Dermis microvascular lymphatic vessel endothelial cell (primary cell): ENCODE measurements at regions not wholly inside any gene's neighbourhood (a gene's known extent, or its start where the extent isn't known, plus 50 kb on each side); places are given as distances from the start of the nearest gene placed in this dataset.
"Not testable (repeated sequence)": the region's sequence is repeated elsewhere in the genome, so short reads cannot be mapped to it uniquely, and the experiment has no call there.

Experiments used
- DNase-seq, 2 donors: peaks; one replicate each; pipeline versions ENCODE4 v3.0.0 to v3.0.0-alpha.2; 2010; ENCODE audit warnings: low read depth in 2 of 2

- DNase-seq = no peak
Observed at GRCh38 chr7:149606826-149607225, 109.2 kb upstream of the ZNF746 start.

GRCh38 chr7:149605696-149606095 lies 108.1 kb upstream of the ZNF746 start:
- no peak for DNase-seq

- no peak for DNase-seq
Observed at GRCh38 chr7:149604521-149604920, 106.9 kb upstream of the ZNF746 start.

- DNase-seq = not testable (repeated sequence)
Observed at GRCh38 chr7:149600669-149601330, 103.2 kb upstream of the ZNF746 start.

GRCh38 chr7:149599636-149600206 lies 102.1 kb upstream of the ZNF746 start:
- DNase-seq = no peak

- peak in 1 of 2 donors; percentile 39 for DNase-seq
Observed at GRCh38 chr7:149598721-149599308, 101.2 kb upstream of the ZNF746 start.

- not testable (repeated sequence) for DNase-seq
Observed at GRCh38 chr7:149597789-149598188, 100.2 kb upstream of the ZNF746 start.

- no peak for DNase-seq
Observed at GRCh38 chr7:149595541-149595940, 97.9 kb upstream of the ZNF746 start.

- DNase-seq = no peak
Observed at GRCh38 chr7:149595078-149595477, 97.5 kb upstream of the ZNF746 start.

- no peak for DNase-seq
Observed at GRCh38 chr7:149588930-149589329, 91.3 kb upstream of the ZNF746 start.

GRCh38 chr7:149586646-149587645 lies 89.3 kb upstream of the ZNF746 start:
- DNase-seq = no peak

- no peak for DNase-seq
Observed at GRCh38 chr7:149584530-149584929, 86.9 kb upstream of the ZNF746 start.

GRCh38 chr7:149584009-149584408 lies 86.4 kb upstream of the ZNF746 start:
- DNase-seq = no peak

GRCh38 chr7:149580328-149580727 lies 82.7 kb upstream of the ZNF746 start:
- DNase-seq = no peak

- DNase-seq = not testable (repeated sequence)
Observed at GRCh38 chr7:149579365-149579764, 81.8 kb upstream of the ZNF746 start.

- DNase-seq = not testable (repeated sequence)
Observed at GRCh38 chr7:149574428-149574827, 76.8 kb upstream of the ZNF746 start.

- no peak for DNase-seq
Observed at GRCh38 chr7:149573519-149573918, 75.9 kb upstream of the ZNF746 start.

- DNase-seq = not testable (repeated sequence)
Observed at GRCh38 chr7:149572920-149573319, 75.3 kb upstream of the ZNF746 start.

GRCh38 chr7:149570784-149571183 lies 73.2 kb upstream of the ZNF746 start:
- no peak for DNase-seq

- DNase-seq = no peak
Observed at GRCh38 chr7:149569726-149570422, 72.3 kb upstream of the ZNF746 start.

- no peak for DNase-seq
Observed at GRCh38 chr7:149569025-149569725, 71.6 kb upstream of the ZNF746 start.
